ENCODE measurements at regions not wholly inside any gene's neighbourhood (a gene's known extent, or its start where the extent isn't known, plus 50 kb on each side); places are given as distances from the start of the nearest gene placed in this dataset.
"Not testable (repeated sequence)": the region's sequence is repeated elsewhere in the genome, so short reads cannot be mapped to it uniquely, and the experiment has no call there.

DNA sequence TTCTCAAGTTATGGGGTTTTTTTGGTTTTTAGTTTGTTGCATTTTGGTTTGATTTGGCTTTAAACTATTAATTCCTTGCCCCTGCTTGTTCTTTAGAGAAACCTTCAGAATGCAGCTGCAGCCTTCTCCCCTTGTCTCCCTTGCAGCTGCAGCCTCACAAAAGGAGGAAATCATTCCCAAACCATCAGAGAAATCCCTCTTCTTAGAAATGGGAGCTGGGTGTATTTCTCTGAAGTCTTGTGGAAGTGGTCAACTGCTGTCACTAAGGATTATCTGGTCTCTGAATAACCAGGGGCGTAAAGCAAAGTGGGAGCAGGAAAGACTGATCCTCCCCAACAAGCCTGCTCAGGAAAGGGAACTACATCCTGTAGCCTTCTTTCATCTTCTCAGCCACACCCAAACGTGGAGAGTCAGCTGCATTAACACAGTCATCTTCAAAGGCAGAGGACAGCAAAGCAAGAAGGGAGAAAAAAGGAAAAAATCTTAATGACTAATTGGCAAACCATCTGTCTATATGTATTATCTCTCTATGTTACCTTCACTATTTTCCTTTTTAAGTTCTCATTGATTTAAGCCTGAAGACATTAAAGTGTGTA, 1834.1 kb upstream of the PIK3C3 start:
- in situ Hi-C loops (cut with MboI; ENCODE audit: low pct_unique_long_range_greater_than_20kb, low sequenced_read_pairs, unreplicated experiment), result no loop called here
- no peak for DNase-seq (ENCODE audit: low spot score)
- TF ChIP-seq, protein P1, sequence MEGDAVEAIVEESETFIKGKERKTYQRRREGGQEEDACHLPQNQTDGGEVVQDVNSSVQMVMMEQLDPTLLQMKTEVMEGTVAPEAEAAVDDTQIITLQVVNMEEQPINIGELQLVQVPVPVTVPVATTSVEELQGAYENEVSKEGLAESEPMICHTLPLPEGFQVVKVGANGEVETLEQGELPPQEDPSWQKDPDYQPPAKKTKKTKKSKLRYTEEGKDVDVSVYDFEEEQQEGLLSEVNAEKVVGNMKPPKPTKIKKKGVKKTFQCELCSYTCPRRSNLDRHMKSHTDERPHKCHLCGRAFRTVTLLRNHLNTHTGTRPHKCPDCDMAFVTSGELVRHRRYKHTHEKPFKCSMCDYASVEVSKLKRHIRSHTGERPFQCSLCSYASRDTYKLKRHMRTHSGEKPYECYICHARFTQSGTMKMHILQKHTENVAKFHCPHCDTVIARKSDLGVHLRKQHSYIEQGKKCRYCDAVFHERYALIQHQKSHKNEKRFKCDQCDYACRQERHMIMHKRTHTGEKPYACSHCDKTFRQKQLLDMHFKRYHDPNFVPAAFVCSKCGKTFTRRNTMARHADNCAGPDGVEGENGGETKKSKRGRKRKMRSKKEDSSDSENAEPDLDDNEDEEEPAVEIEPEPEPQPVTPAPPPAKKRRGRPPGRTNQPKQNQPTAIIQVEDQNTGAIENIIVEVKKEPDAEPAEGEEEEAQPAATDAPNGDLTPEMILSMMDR (IDR thresholded peaks at IDR 0.05; ENCODE audit: extremely low read depth, insufficient read depth, missing control alignments), result no peak

DNA sequence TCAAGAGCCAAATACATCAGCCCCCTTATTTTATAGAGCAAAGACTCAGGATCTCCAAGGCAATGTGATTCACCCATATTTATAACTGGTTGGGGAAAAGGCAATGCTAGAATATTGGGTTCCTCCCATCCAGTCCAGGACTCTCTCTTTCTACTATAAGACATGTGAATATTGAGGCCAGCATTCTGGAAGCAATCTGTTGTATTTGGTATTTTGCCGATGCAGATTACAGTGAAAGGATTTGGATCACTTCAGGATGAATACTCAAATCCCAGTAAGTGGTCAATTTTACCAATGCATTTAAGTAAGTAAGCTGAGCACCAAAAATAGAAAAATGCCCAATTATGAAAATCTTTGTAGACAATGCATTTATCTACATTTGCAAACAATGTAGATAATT, 1834.7 kb upstream of the PIK3C3 start:
- TF ChIP-seq, protein P1 (IDR thresholded peaks at IDR 0.05; ENCODE audit: extremely low read depth, insufficient read depth, missing control alignments), result no peak
- in situ Hi-C loops (cut with MboI; ENCODE audit: low pct_unique_long_range_greater_than_20kb, low sequenced_read_pairs, unreplicated experiment), result no loop called here
- DNase-seq (ENCODE audit: low spot score), result no peak

DNA sequence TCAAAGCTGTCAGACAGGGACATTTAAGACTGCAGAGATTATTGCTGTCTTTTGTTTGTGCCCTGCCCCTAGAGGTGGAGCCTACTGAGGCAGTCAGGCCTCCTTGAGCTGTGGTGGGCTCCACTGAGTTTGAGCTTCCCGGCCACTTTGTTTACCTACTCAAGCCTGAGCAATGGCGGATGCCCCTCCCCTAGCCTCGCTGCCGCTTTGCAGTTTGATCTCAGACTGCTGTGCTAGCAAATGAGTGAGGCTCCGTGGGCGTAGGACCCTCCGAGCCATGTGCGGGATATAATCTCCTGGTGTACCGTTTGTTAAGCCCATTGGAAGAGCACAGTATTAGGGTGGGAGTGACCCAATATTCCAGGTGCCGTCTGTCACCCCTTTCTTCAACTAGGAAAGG, 1835.5 kb upstream of the PIK3C3 start:
- in situ Hi-C loops (cut with MboI; ENCODE audit: low pct_unique_long_range_greater_than_20kb, low sequenced_read_pairs, unreplicated experiment); DNase-seq (ENCODE audit: low spot score): not testable (repeated sequence)

DNA sequence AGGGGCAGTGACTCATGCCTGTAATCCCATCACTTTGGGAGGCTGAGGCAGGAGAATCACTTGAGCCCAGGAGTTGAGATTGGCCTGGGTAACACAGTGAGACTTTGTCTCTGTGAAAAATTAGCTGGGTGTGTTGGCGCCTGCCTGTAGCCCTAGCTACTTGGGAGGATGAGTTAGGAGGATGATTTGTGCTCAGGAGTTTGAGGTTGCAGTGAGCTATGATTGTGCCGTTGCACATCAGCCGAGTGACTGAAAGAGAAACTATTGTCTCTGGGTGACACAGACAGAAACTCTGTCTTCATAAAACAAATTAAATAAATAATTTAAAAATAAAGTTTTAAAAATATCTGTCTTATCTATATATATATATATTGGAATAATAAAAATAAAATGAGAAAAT, 1844.6 kb upstream of the PIK3C3 start:
- TF ChIP-seq, protein P1 (IDR thresholded peaks at IDR 0.05; ENCODE audit: extremely low read depth, insufficient read depth, missing control alignments), result no peak
- DNase-seq (ENCODE audit: low spot score), result no peak
- in situ Hi-C loops (cut with MboI; ENCODE audit: low pct_unique_long_range_greater_than_20kb, low sequenced_read_pairs, unreplicated experiment), result no loop called here

DNA sequence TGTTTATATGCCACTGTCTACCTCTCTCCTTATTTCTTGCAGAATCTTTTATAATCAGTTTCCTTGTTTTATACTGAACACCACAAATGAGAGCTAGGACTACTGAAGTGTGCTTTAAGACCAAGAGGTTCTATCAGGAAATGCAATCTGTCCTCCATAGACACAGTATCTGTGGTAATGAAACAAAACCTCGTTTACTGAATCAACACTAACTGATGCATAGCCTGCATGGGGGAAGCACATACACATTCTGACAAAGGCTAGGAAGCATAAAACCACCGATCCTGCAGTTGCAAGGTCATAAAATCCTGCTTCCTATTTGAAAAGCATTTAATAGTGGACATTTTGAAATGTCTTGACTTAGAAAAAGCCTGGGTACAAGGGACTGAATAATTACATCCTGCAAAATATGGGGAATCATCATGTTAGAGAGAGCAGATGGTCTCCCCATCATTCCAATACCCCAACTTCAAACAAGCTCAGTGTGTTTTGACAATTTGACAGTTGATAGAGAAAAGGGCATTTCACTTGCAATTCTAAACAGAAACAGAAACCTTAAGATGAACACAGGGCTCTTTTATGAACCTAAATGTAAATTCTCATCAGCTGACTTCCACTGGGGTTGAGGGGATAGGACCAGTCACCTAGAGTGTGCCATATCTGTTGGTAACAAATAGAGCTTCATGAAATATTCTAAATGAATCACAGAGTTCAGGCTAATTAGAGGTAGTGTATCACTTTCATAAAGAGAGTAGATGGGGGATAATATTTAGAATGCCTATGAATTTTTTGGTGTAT, 1845.6 kb upstream of the PIK3C3 start:
- DNase-seq (ENCODE audit: low spot score), result no peak
- TF ChIP-seq, protein P1 (IDR thresholded peaks at IDR 0.05; ENCODE audit: extremely low read depth, insufficient read depth, missing control alignments), result no peak
- in situ Hi-C loops (cut with MboI; ENCODE audit: low pct_unique_long_range_greater_than_20kb, low sequenced_read_pairs, unreplicated experiment), result no loop called here

DNA sequence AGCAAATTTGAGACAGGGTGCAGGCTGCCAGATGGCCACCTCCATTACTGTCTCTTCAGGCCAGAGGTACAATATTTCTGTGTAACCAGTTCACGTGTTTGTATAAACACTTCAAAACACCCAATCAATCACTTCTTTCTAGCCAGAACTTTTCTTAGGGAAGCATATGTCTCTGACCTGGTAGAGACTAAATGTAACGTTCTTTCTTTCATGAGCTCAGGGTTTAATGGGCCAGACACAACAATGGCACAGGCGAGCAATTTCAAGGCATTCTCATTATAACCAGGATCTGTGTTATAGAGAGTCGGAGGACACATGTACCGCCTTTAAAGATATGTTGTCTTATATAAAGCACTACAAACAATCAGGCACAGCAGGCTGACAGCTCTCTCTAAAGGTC, 1846.4 kb upstream of the PIK3C3 start:
- no peak for DNase-seq (ENCODE audit: low spot score)
- TF ChIP-seq, protein P1 (IDR thresholded peaks at IDR 0.05; ENCODE audit: extremely low read depth, insufficient read depth, missing control alignments), result no peak
- in situ Hi-C loops (cut with MboI; ENCODE audit: low pct_unique_long_range_greater_than_20kb, low sequenced_read_pairs, unreplicated experiment), result no loop called here

DNA sequence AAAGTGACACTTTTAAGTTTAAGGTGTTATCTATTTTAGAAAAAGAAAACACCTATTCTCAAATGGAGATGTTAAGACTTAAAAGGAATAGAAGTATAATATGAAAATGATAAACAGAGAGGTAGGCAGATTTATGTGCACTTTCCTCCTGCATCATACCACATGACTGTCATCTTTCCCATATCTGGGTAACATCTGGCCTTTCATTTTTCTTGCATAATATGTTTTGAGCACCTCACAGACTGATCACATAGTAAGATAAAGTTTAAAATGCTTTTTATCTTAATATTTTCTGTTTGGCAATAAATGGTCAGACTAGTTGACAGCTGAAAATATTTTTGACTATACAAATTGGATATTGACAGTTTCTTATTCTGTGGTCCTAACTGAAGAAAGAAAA, 1852.1 kb upstream of the PIK3C3 start:
- in situ Hi-C loops (cut with MboI; ENCODE audit: low pct_unique_long_range_greater_than_20kb, low sequenced_read_pairs, unreplicated experiment), result no loop called here
- TF ChIP-seq, protein P1 (IDR thresholded peaks at IDR 0.05; ENCODE audit: extremely low read depth, insufficient read depth, missing control alignments), result no peak
- DNase-seq (ENCODE audit: low spot score), result no peak
